MG63 (cell line): ENCODE measurements at regions not wholly inside any gene's neighbourhood (a gene's known extent, or its start where the extent isn't known, plus 50 kb on each side); places are given as distances from the start of the nearest gene placed in this dataset.

Source experiments
- DNase-seq: peaks from one replicate; pipeline ENCODE4 v3.0.0-alpha.2; 2020
- H3K27me3 ChIP-seq: fragments of 250-450 bp; sonication (Bioruptor Pico); 2 replicates; pipeline ENCODE4 v1.5.1; 2020; ENCODE audit warnings: mild to moderate bottlenecking, moderate library complexity
- H3K36me3 ChIP-seq: fragments of 250-450 bp; sonication (Bioruptor Pico); 2 replicates; pipeline ENCODE4 v1.5.1; 2020; ENCODE audit warnings: mild to moderate bottlenecking, moderate library complexity
- H3K4me3 ChIP-seq: fragments of 250-450 bp; sonication (Bioruptor Pico); 2 replicates; pipeline ENCODE4 v1.5.1; 2020; ENCODE audit warnings: mild to moderate bottlenecking, moderate library complexity
- H3K9me3 ChIP-seq: fragments of 250-450 bp; sonication (Bioruptor Pico); 2 replicates; pipeline ENCODE4 v1.5.1; 2020; ENCODE audit warnings: mild to moderate bottlenecking, moderate library complexity

- no peak overlapping the region for H3K4me3 ChIP-seq
- no peaks in the 10 kb centered on the region for H3K9me3 ChIP-seq
- H3K27me3 ChIP-seq: peaks cover 28% of the 10 kb centered on the region
- DNase-seq: no peak
- no peaks in the 10 kb centered on the region for H3K36me3 ChIP-seq
Observed at GRCh38 chr3:181567311-181568075, 144.2 kb upstream of the SOX2 start.

GRCh38 chr3:181565416-181565815 lies 146.3 kb upstream of the SOX2 start:
- Histone ChIP-seq H3K36me3 (no peaks in the 10 kb centered on the region), H3K27me3 (peaks cover 32% of the 10 kb centered on the region), H3K9me3 (no peaks in the 10 kb centered on the region), H3K4me3 (no peak overlapping the region)
- no peak for DNase-seq

GRCh38 chr3:181564222-181564621 lies 147.5 kb upstream of the SOX2 start:
- no peaks in the 10 kb centered on the region for H3K36me3 ChIP-seq
- no peak overlapping the region for H3K4me3 ChIP-seq
- no peak for DNase-seq
- peaks cover 27% of the 10 kb centered on the region for H3K27me3 ChIP-seq
- no peaks in the 10 kb centered on the region for H3K9me3 ChIP-seq

GRCh38 chr3:181561139-181562031 lies 150.3 kb upstream of the SOX2 start:
- no peaks in the 10 kb centered on the region for H3K36me3 ChIP-seq
- H3K9me3 ChIP-seq: no peaks in the 10 kb centered on the region
- H3K4me3 ChIP-seq: no peak overlapping the region
- H3K27me3 ChIP-seq: peaks cover 17% of the 10 kb centered on the region; the same call in 1 of the 2 replicates
- no peak for DNase-seq

- no peak for DNase-seq
- Histone ChIP-seq H3K4me3 (no peak overlapping the region), H3K36me3 (no peaks in the 10 kb centered on the region), H3K9me3 (no peaks in the 10 kb centered on the region), H3K27me3 (peaks cover 15% of the 10 kb centered on the region)
Observed at GRCh38 chr3:181558870-181559269, 152.9 kb upstream of the SOX2 start.

- no peaks in the 10 kb centered on the region for H3K9me3 ChIP-seq
- peaks cover 9% of the 10 kb centered on the region; the same call in 1 of the 2 replicates for H3K27me3 ChIP-seq
- no peaks in the 10 kb centered on the region for H3K36me3 ChIP-seq
- DNase-seq: no peak
- H3K4me3 ChIP-seq: no peak overlapping the region
Observed at GRCh38 chr3:181555681-181556080, 156.0 kb upstream of the SOX2 start.

GRCh38 chr3:181554233-181554765 lies 157.4 kb upstream of the SOX2 start:
- Histone ChIP-seq H3K9me3 (no peaks in the 10 kb centered on the region), H3K4me3 (no peak overlapping the region), H3K27me3 (peaks cover 9% of the 10 kb centered on the region; the same call in 1 of the 2 replicates), H3K36me3 (no peaks in the 10 kb centered on the region)
- DNase-seq: no peak

GRCh38 chr3:181549266-181549665 lies 162.5 kb upstream of the SOX2 start:
- peaks cover 5% of the 10 kb centered on the region; the same call in 1 of the 2 replicates for H3K27me3 ChIP-seq
- no peaks in the 10 kb centered on the region for H3K36me3 ChIP-seq
- DNase-seq: no peak
- no peak overlapping the region for H3K4me3 ChIP-seq
- no peaks in the 10 kb centered on the region for H3K9me3 ChIP-seq

- Histone ChIP-seq H3K36me3 (no peaks in the 10 kb centered on the region), H3K4me3 (no peak overlapping the region)
- no peak for DNase-seq
Observed at GRCh38 chr3:181541414-181541813, 170.3 kb upstream of the SOX2 start.

GRCh38 chr3:181534781-181535221 lies 176.9 kb upstream of the SOX2 start:
- no peaks in the 10 kb centered on the region for H3K9me3 ChIP-seq
- DNase-seq: no peak
- H3K36me3 ChIP-seq: no peaks in the 10 kb centered on the region
- H3K27me3 ChIP-seq: peaks cover 9% of the 10 kb centered on the region
- H3K4me3 ChIP-seq: no peak overlapping the region

More at GRCh38 chr3:181541414-181541813, 170.3 kb upstream of the SOX2 start:
- Histone ChIP-seq H3K9me3 (no peaks in the 10 kb centered on the region), H3K27me3 (no peaks in the 10 kb centered on the region)

GRCh38 chr3:181533811-181534210 lies 177.9 kb upstream of the SOX2 start:
- DNase-seq: no peak
- Histone ChIP-seq H3K9me3 (no peaks in the 10 kb centered on the region), H3K36me3 (no peaks in the 10 kb centered on the region), H3K4me3 (no peak overlapping the region), H3K27me3 (peaks cover 9% of the 10 kb centered on the region)

- H3K9me3 ChIP-seq: no peaks in the 10 kb centered on the region
- H3K27me3 ChIP-seq: peaks cover 8% of the 10 kb centered on the region
- no peaks in the 10 kb centered on the region for H3K36me3 ChIP-seq
- H3K4me3 ChIP-seq: no peak overlapping the region
- DNase-seq: no peak
Observed at GRCh38 chr3:181530584-181530983, 181.1 kb upstream of the SOX2 start.

- no peak for DNase-seq
- Histone ChIP-seq H3K27me3 (peaks cover 2% of the 10 kb centered on the region), H3K4me3 (no peak overlapping the region), H3K9me3 (peaks cover 2% of the 10 kb centered on the region; the same call in 1 of the 2 replicates), H3K36me3 (no peaks in the 10 kb centered on the region)
Observed at GRCh38 chr3:181521831-181522230, 189.9 kb upstream of the SOX2 start.

GRCh38 chr3:181518222-181518621 lies 193.5 kb upstream of the SOX2 start:
- no peak for DNase-seq
- H3K4me3 ChIP-seq: no peak overlapping the region
- H3K9me3 ChIP-seq: no peaks in the 10 kb centered on the region
- no peaks in the 10 kb centered on the region for H3K36me3 ChIP-seq
- no peaks in the 10 kb centered on the region; the same call in 1 of the 2 replicates for H3K27me3 ChIP-seq

- Histone ChIP-seq H3K4me3 (no peak overlapping the region), H3K27me3 (no peaks in the 10 kb centered on the region), H3K36me3 (no peaks in the 10 kb centered on the region), H3K9me3 (peaks cover 4% of the 10 kb centered on the region; the same call in 1 of the 2 replicates)
- DNase-seq: no peak
Observed at GRCh38 chr3:181512787-181513186, 198.9 kb upstream of the SOX2 start.

- Histone ChIP-seq H3K36me3 (no peaks in the 10 kb centered on the region), H3K4me3 (no peak overlapping the region), H3K27me3 (no peaks in the 10 kb centered on the region), H3K9me3 (peaks cover 4% of the 10 kb centered on the region; the same call in 1 of the 2 replicates)
- DNase-seq: no peak
Observed at GRCh38 chr3:181510500-181510899, 201.2 kb upstream of the SOX2 start.

GRCh38 chr3:181497358-181497757 lies 214.4 kb upstream of the SOX2 start:
- Histone ChIP-seq H3K9me3 (no peaks in the 10 kb centered on the region), H3K4me3 (no peak overlapping the region), H3K36me3 (no peaks in the 10 kb centered on the region), H3K27me3 (peaks cover 6% of the 10 kb centered on the region; the same call in 1 of the 2 replicates)
- DNase-seq: no peak
